Epithelial cell of proximal tubule (primary cell): ENCODE measurements at regions not wholly inside any gene's neighbourhood (a gene's known extent, or its start where the extent isn't known, plus 50 kb on each side); places are given as distances from the start of the nearest gene placed in this dataset.

Experiments used
- DNase-seq: peaks from one replicate; pipeline ENCODE4 v3.0.0-alpha.2; 2011; ENCODE audit warnings: low read depth
- H3K4me3 ChIP-seq: 2 replicates; pipeline ENCODE4 v1.5.1; 2011; ENCODE audit warnings: low read depth, mild to moderate bottlenecking, low read length
- TF ChIP-seq, protein P1 (sequence below): conservative IDR thresholded peaks from 2 replicates; pipeline ENCODE4 v1.5.1; 2012; ENCODE audit warnings: low read depth, mild to moderate bottlenecking, low read length

DNA sequence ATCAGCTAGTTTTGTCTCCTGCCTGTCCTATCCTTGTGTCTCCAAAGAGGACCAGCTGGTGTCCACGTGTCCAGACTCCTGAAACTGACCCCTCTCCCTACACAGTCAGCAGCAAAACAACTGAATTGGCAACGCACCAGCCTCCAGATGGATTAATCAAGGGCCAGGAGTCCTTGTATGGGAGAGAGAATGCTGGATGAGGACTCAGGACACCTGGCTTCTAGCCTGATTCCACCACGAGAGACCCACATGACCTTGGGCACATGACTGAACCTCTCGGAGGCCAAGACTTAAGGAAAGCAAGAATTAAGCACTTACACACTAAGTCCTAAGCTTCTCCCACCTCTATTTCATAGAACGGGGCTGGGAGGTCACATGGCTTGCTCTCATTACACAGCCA, 60.4 kb upstream of the CMKLR1 start:
- TF ChIP-seq, protein P1, sequence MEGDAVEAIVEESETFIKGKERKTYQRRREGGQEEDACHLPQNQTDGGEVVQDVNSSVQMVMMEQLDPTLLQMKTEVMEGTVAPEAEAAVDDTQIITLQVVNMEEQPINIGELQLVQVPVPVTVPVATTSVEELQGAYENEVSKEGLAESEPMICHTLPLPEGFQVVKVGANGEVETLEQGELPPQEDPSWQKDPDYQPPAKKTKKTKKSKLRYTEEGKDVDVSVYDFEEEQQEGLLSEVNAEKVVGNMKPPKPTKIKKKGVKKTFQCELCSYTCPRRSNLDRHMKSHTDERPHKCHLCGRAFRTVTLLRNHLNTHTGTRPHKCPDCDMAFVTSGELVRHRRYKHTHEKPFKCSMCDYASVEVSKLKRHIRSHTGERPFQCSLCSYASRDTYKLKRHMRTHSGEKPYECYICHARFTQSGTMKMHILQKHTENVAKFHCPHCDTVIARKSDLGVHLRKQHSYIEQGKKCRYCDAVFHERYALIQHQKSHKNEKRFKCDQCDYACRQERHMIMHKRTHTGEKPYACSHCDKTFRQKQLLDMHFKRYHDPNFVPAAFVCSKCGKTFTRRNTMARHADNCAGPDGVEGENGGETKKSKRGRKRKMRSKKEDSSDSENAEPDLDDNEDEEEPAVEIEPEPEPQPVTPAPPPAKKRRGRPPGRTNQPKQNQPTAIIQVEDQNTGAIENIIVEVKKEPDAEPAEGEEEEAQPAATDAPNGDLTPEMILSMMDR: no peak
- H3K4me3 ChIP-seq: no peak overlapping the region
- DNase-seq: no peak

GRCh38 chr12:108394196-108394595, 55.1 kb upstream of the CMKLR1 start:
- no peak overlapping the region for H3K4me3 ChIP-seq
- DNase-seq: no peak
- TF ChIP-seq, protein P1: no peak

DNA sequence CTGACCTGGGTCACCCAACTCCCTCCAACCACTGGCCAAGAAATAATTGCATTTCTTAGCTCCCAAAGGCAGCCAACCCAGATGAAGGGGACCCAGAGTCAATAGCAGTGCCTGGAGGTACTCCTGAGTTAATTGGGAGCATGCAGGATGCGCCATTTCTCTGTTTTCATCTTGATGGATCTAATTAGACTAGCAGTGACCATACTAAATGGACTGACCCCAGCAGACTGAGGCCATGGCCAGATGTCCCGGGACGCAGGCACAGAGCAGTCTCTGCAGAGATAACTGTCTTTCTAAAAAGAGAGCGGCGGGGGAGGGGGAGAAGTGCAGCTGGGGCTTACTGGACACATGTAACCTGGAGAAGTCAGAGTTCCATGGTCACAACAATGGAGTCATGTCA, 53.2 kb upstream of the CMKLR1 start:
- TF ChIP-seq, protein P1: no peak
- H3K4me3 ChIP-seq: no peak overlapping the region
- DNase-seq: no peak

- TF ChIP-seq, protein P1: no peak
- no peak for DNase-seq
- no peak overlapping the region for H3K4me3 ChIP-seq
Observed at GRCh38 chr12:108390495-108391203, 51.5 kb upstream of the CMKLR1 start.

- TF ChIP-seq, protein P1: no peak
- no peak for DNase-seq
- no peak overlapping the region for H3K4me3 ChIP-seq
Observed at GRCh38 chr12:108389544-108389943, 50.4 kb upstream of the CMKLR1 start.
